DND-41 (cell line): ENCODE measurements at regions not wholly inside any gene's neighbourhood (a gene's known extent, or its start where the extent isn't known, plus 50 kb on each side); places are given as distances from the start of the nearest gene placed in this dataset.

Experiments used
- ATAC-seq: fragments of 200-7000 bp; cut with Tn5 transposase; 3 replicates; pipeline ENCODE4 v1.9.1; 2021; ENCODE audit warnings: low read depth; ENCODE audit not compliant: insufficient read depth
- DNase-seq: peaks from one replicate; pipeline ENCODE4 v3.0.0-alpha.2; 2020
- H2AFZ ChIP-seq: 2 replicates; pipeline ENCODE4 v1.6.0; 2012; ENCODE audit warnings: low read depth, low read length
- H3K27ac ChIP-seq: 2 replicates; pipeline ENCODE4 v1.5.1; 2012; ENCODE audit warnings: low read length, inconsistent platforms
- H3K27me3 ChIP-seq: fragments of 200-600 bp; sonication (generic); 2 replicates; pipeline ENCODE4 v1.6.0; 2012; ENCODE audit warnings: low read length, mild to moderate bottlenecking, inconsistent platforms; ENCODE audit not compliant: insufficient read depth, poor library complexity
- H3K36me3 ChIP-seq: 2 replicates; pipeline ENCODE4 v1.5.1; 2012; ENCODE audit warnings: low read length, inconsistent platforms; ENCODE audit not compliant: insufficient read depth
- H3K4me1 ChIP-seq: 2 replicates; pipeline ENCODE4 v1.5.1; 2012; ENCODE audit warnings: mild to moderate bottlenecking, low read length; ENCODE audit not compliant: insufficient read depth
- H3K4me2 ChIP-seq: 2 replicates; pipeline ENCODE4 v1.6.0; 2012; ENCODE audit warnings: mild to moderate bottlenecking, moderate library complexity, low read length, inconsistent platforms; ENCODE audit not compliant: insufficient read depth
- H3K4me3 ChIP-seq, 2 experiments: fragments of 200-600 bp in 1 of 2; shearing (Covaris generic) in 1 of 2; 2 replicates each; pipeline ENCODE4 v1.5.1; 2012 to 2016; ENCODE audit warnings: inconsistent platforms in 2 of 2, low read length in 2 of 2, mild to moderate bottlenecking in 2 of 2, low read depth in 1 of 2, moderate library complexity in 1 of 2
- H3K79me2 ChIP-seq: 2 replicates; pipeline ENCODE4 v1.6.0; 2012; ENCODE audit warnings: low read length, inconsistent platforms; ENCODE audit not compliant: insufficient read depth
- H3K9ac ChIP-seq: 2 replicates; pipeline ENCODE4 v1.6.0; 2012; ENCODE audit warnings: low read depth, mild to moderate bottlenecking, inconsistent platforms, low read length, moderate library complexity
- H3K9me3 ChIP-seq: 2 replicates; pipeline ENCODE4 v1.5.1; 2012; ENCODE audit warnings: low read length, moderate library complexity, mild to moderate bottlenecking, inconsistent platforms; ENCODE audit not compliant: insufficient read depth, severe bottlenecking
- H4K20me1 ChIP-seq: 2 replicates; pipeline ENCODE4 v1.6.0; 2012; ENCODE audit warnings: low read length; ENCODE audit not compliant: insufficient read depth
- EZH2 ChIP-seq: IDR thresholded peaks from 3 replicates; pipeline ENCODE4 v1.6.1; 2012; ENCODE audit warnings: borderline replicate concordance, low read depth, mild to moderate bottlenecking, moderate library complexity, low read length, inconsistent platforms; ENCODE audit not compliant: severe bottlenecking
- TF ChIP-seq, protein P1 (sequence below): IDR thresholded peaks from 2 replicates; pipeline ENCODE4 v1.5.1; 2012; ENCODE audit warnings: borderline replicate concordance, low read length, moderate library complexity, mild to moderate bottlenecking; ENCODE audit not compliant: poor library complexity, severe bottlenecking; ENCODE audit errors: extremely low read depth

DNA sequence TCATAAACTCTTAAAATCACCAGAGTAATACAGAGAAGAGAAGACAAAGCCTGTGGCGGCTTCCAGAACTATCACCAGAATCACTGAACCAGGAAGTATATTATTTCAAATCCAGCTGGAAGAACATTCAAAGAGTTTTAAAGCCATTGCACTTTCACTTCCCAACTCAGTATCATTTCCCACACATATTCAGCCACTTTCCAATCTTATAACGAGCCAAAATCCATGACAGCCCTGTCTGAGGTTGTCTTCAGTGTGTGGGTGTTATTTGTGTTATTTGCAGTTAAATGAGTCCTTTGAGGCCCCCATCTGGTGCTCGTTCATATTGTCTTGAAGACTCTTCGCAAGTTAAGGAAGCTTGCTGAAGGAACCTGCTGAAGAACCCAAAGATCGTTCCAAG, 559.9 kb downstream of the TSN start:
- H3K27ac ChIP-seq, result no peak overlapping the region

GRCh38 chr2:122319539-122320132, 564.2 kb downstream of the TSN start:
- no peak overlapping the region for H3K27ac ChIP-seq
- H2AFZ ChIP-seq, result no peak overlapping the region
- no peaks in the 10 kb centered on the region for H3K9me3 ChIP-seq
- H3K4me1 ChIP-seq, result no peaks in the 10 kb centered on the region
- no peaks in the 10 kb centered on the region for H3K36me3 ChIP-seq
- H3K4me3 ChIP-seq, result no peak overlapping the region
- DNase-seq (no peak), ATAC-seq (no peak)
- no peaks in the 10 kb centered on the region for H4K20me1 ChIP-seq
- TF ChIP-seq, protein P1, sequence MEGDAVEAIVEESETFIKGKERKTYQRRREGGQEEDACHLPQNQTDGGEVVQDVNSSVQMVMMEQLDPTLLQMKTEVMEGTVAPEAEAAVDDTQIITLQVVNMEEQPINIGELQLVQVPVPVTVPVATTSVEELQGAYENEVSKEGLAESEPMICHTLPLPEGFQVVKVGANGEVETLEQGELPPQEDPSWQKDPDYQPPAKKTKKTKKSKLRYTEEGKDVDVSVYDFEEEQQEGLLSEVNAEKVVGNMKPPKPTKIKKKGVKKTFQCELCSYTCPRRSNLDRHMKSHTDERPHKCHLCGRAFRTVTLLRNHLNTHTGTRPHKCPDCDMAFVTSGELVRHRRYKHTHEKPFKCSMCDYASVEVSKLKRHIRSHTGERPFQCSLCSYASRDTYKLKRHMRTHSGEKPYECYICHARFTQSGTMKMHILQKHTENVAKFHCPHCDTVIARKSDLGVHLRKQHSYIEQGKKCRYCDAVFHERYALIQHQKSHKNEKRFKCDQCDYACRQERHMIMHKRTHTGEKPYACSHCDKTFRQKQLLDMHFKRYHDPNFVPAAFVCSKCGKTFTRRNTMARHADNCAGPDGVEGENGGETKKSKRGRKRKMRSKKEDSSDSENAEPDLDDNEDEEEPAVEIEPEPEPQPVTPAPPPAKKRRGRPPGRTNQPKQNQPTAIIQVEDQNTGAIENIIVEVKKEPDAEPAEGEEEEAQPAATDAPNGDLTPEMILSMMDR, result no peak
- H3K4me2 ChIP-seq, result no peak overlapping the region
- no peaks in the 10 kb centered on the region for H3K27me3 ChIP-seq
- no peaks in the 10 kb centered on the region for H3K79me2 ChIP-seq
- no peak overlapping the region for H3K9ac ChIP-seq

More for the DNA sequence above, 559.9 kb downstream of the TSN start:
- H3K36me3 ChIP-seq, result no peaks in the 10 kb centered on the region
- no peaks in the 10 kb centered on the region for H3K4me1 ChIP-seq
- H4K20me1 ChIP-seq, result no peaks in the 10 kb centered on the region
- no peak overlapping the region for H2AFZ ChIP-seq
- no peak overlapping the region for H3K4me2 ChIP-seq
- no peak overlapping the region for H3K9ac ChIP-seq
- no peaks in the 10 kb centered on the region for H3K79me2 ChIP-seq
- no peaks in the 10 kb centered on the region for H3K27me3 ChIP-seq
- no peak for ATAC-seq
- H3K4me3 ChIP-seq, result no peak overlapping the region
- TF ChIP-seq, protein P1, result no peak
- no peak for TF ChIP-seq EZH2
- H3K9me3 ChIP-seq, result no peaks in the 10 kb centered on the region
- DNase-seq, result no peak

GRCh38 chr2:122322815-122323214, 567.4 kb downstream of the TSN start:
- no peak for DNase-seq
- H3K4me3 ChIP-seq, result no peak overlapping the region
- no peaks in the 10 kb centered on the region for H3K27me3 ChIP-seq
- TF ChIP-seq EZH2, result no peak
- TF ChIP-seq, protein P1, result no peak
- H3K36me3 ChIP-seq, result no peaks in the 10 kb centered on the region
- no peaks in the 10 kb centered on the region for H4K20me1 ChIP-seq
- H3K9me3 ChIP-seq, result no peaks in the 10 kb centered on the region
- H3K4me1 ChIP-seq, result no peaks in the 10 kb centered on the region
- no peak overlapping the region for H3K4me2 ChIP-seq
- H2AFZ ChIP-seq, result no peak overlapping the region
- H3K27ac ChIP-seq, result no peak overlapping the region
- no peak overlapping the region for H3K9ac ChIP-seq
- ATAC-seq, result no peak
- no peaks in the 10 kb centered on the region for H3K79me2 ChIP-seq

GRCh38 chr2:122323927-122324326, 568.5 kb downstream of the TSN start:
- DNase-seq (no peak), ATAC-seq (no peak)
- Histone ChIP-seq H2AFZ (no peak overlapping the region), H3K9ac (no peak overlapping the region), H3K4me2 (no peak overlapping the region), H3K27ac (no peak overlapping the region), H3K27me3 (no peaks in the 10 kb centered on the region), H3K4me3 (no peak overlapping the region), H4K20me1 (no peaks in the 10 kb centered on the region), H3K79me2 (no peaks in the 10 kb centered on the region), H3K36me3 (no peaks in the 10 kb centered on the region), H3K9me3 (no peaks in the 10 kb centered on the region), H3K4me1 (no peaks in the 10 kb centered on the region)
- TF ChIP-seq EZH2, result no peak
- TF ChIP-seq, protein P1, result no peak
